HuH-7 (cell line): ENCODE measurements at regions not wholly inside any gene's neighbourhood (a gene's known extent, or its start where the extent isn't known, plus 50 kb on each side); places are given as distances from the start of the nearest gene placed in this dataset.

Source experiments
- DNase-seq: peaks from one replicate; pipeline ENCODE4 v3.0.0; 2011; ENCODE audit warnings: low spot score

DNA sequence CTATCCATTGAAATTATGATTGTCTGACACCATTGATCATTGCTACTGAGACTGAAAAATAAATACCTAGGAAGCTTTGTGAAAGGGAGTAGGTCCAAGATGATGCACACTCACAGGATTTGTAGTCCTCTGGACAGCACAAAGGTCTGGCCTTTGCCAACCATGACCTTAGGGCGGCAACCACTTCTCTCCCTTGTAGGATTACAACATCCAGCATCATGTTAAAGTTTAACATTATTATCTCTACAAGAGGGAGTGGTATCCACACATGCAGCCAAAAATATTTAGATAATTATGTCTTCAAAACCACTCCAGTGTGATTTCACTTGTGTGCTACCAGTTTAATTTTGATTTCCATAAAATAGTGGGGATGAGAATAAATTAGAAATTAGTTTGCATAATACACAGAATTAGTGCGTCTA, 51.1 kb upstream of the NHSL1 start:
- peak; percentile 52 for DNase-seq

DNA sequence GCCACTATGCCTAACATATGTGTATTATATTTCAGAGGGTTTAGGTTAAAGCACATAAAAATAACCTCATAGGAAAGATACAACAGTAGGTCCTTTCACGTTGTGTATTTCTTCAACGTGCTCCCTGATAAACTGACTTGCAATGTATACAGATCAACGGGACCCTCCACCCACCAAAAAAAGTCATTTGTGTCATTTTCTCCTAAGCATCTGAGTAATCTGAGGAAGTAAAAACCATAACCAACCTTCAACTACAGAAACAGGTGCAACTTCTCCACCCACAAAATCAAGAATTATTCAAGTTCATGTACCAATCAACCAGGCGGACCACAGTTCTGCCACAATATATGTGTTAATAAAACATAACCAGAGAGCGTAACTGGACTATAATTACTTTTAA, 54.9 kb upstream of the NHSL1 start:
- no peak for DNase-seq

DNA sequence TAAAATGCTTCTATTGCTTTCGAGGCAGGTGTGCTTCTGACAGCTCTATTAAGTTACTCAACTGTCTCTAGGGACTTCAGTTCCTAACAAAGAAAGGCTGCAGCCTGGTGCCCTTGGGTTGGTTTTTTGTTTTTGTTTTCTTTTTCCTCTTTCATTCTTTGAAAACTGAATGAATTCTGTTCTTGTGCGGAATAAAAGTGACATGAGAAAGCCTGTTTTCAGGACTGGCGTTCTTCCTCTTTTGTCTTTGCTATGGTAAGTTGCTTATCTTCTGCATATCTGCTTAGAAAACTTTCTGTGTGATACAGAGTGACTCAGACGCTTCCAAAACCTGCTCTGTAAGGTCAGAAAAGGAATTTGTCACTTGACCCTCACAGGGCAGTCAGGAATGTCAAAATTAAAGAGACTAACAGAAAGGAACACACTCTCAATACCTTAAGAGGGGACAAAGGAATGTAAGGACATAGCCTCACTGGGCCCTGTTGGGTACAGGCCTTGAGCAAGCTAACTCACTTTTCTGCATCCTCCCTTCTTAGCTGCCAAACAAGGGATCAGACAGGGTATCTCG, 56.2 kb upstream of the NHSL1 start:
- DNase-seq: no peak

DNA sequence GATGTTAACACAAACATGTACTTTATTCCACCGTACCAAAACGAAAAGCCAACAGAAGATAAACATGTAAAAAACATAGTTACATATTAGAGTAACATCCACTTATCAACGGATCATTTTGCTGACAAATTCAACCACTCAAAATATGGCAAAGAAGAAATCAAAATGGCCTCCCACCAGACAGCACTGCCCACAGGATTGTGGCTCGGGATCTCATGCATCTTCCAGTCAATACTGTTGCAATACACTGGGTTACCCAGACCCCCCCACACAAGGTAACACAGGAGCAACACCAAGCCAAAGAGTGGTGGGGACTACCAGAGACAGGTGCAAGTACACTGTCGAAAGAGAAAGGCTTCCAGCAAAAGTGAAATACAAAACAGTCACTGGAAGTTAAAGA, 57.9 kb upstream of the NHSL1 start:
- no peak for DNase-seq

DNA sequence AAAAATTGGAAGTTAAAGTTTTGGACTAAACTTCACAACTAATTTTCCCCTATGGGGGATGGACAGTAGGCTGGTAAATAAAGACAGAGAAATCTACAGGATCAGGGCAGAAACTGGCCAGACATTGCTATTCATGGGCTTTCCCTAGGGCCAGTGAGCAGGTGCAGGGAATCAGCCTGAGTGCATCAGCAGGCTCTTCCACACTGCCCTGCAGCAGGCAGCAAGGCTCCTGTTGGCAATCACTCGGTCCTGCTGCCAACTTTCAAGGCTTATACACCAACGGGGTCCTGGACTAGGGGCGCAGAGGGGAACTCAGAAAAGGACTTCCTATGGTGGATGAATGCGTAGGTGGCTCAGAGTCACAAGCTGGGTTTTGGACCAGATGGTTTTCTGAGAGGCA, 59.8 kb upstream of the NHSL1 start:
- DNase-seq: no peak

DNA sequence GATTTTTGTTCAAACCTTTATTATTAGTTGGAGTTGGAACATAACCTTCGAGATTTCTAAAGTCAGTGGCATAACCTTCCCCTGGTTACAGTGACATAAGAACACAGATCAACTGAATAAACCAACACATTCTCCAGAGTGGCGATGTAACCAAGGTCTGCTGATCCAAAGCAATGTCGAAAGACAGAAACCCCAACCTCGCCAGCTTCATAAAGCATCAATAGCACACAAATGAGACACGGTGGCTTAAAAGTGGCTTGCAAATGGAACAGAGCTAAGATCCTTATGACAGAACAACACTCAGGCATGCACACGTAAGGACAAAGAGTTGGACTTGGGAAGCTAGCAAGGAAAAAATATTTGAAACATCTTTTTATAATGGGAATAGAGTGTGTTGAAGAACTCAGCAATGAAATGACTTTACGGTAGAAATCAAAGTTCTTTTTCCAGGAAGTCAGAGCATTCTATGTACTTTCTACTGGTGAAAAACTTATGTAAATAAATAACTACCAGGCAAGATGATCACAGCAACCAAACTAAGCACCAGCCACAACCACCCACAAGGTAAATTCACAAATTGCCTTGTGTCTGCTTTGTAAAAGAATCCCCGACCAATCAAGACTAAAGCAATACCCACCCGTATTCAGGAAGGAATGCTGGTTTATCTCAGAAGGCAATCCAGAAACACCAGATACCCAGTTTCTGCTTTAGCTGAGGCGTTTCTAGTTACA, 61.0 kb upstream of the NHSL1 start:
- DNase-seq: peak; percentile 36

DNA sequence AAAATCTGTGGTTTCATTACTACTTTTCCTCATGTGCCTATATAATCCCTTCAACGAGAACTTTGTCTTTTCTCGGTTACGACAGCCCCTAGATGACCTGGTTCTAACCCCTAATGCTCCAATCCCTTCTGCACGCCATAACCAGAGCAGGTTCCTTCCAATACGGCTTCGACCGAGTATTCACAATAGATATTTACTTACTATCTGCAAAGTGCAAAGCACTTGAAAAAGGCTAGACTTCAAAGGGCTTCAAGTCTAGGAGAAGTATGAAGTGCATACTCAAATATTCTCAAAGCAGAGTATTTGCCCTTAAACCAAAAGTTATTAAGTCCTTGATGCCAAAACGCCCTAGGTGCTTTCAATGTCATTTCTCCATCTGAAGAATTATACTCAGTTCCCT, 63.4 kb upstream of the NHSL1 start:
- no peak for DNase-seq

DNA sequence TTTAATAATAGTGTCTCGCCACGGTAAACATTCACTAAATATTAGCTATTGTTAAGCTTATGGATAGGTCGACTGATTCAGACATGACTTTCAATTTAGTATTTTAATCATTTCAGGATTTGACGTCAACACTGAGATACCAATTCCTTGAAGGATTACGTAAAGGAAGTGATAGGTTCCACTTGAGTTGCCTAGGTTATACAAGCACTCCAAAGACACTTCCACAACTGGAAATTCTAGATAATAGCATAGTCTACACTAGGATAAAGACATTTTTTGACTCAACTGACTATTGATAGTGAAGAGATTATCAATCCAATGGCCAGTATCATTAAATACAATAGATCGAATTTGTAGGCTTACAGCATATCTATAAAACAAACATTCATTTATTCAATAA, 63.9 kb upstream of the NHSL1 start:
- DNase-seq: no peak

DNA sequence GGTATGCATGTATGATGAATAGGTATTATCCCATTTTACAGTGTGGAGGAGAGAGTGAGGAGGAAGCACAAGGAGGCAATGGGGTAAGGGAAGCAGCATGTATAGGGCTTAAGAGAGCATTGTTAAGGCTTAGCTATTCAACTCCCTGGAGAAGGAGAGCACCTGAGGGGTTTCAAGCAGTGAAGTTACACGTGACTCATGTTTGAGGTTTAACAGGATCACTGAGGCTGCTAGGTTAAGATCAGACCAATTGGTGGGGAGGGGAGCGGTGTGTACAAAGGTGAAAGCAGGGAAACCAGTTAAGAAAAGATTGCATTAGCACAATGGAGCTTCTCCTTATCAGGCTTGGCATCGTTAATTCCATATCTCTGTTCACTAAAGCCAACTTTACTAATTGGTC, 64.4 kb upstream of the NHSL1 start:
- DNase-seq: no peak

DNA sequence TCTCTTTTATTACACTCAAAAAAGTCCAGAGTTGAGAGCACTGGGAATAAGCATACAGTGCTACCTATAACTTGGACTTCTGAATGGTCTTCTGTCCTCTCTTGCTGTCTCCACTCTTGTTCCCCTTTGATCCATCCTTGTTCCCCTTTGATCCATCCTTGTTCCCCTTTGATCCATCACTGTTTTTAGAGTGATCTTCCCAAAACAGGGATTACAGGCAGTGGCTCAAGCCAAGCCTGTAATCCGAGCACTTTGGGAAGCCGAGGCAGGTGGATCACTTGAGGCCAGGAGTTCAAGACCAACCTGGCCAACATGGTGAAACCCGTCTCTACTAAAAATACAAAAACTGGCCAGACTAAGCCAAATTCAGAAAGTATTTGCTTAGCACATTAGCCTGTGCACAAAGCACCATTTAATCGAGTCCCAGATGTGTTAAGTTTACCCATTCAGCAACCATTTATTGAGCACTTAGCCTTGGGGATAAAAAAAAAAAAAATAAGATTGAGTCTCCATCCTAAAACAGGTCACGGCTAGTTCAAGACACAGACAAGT, 65.0 kb upstream of the NHSL1 start:
- DNase-seq: no peak

DNA sequence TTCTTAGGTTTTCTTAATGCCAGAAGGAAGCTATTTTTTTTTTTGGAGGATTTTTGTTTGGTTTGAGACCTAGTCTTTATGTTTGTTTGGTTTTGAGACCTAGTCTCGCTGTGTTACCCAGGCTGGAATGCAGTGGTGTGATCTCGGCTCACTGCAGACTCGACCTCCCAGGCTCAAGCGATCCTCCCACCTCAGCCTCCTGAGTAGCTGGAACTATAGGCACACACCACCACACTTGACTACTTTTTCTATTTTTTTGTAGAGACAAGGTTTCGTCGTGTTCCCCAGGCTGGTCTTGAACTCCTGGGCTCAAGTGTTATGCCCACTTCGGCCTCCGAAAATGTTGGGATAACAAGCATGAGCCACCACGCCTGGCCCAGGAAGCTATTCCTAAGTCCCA, 67.8 kb upstream of the NHSL1 start:
- no peak for DNase-seq

DNA sequence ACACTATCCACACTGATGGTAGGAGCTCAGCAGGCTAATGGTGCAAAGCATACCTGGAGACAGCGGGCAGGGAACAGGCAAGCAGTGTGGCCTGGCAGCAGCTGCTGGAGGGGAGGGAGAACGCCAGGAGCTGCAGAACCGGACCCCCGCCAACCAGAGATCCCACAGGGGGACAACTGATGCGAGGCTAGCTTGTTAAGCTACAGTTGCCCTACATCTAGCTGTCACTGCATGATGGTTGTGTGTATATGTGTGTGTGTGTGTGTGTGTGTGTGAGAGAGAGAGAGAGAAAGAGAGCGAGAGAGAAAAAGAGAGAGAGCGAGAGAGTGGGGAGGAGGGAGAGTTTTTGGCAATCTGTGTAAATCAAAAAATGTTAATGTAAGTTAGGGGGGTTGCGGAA, 69.7 kb upstream of the NHSL1 start:
- no peak for DNase-seq

DNA sequence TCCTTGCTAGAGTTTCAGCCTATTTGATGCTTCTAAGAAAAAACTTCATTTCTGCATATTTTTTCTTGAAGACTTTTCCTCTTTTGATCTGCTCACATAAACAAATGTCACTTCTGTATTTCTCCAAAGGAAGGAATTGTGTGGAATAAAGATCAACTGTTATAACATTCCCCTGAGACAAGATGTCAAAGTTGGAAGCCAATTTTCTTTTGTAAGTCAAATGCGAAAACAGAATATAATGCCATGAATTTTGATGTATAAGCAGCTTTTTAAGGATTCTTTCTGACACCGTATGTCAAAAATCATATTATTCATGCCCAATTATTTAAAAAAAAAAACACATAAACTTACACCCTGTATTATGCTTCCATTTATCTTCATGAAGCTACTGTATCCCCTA, 70.3 kb upstream of the NHSL1 start:
- DNase-seq: no peak

DNA sequence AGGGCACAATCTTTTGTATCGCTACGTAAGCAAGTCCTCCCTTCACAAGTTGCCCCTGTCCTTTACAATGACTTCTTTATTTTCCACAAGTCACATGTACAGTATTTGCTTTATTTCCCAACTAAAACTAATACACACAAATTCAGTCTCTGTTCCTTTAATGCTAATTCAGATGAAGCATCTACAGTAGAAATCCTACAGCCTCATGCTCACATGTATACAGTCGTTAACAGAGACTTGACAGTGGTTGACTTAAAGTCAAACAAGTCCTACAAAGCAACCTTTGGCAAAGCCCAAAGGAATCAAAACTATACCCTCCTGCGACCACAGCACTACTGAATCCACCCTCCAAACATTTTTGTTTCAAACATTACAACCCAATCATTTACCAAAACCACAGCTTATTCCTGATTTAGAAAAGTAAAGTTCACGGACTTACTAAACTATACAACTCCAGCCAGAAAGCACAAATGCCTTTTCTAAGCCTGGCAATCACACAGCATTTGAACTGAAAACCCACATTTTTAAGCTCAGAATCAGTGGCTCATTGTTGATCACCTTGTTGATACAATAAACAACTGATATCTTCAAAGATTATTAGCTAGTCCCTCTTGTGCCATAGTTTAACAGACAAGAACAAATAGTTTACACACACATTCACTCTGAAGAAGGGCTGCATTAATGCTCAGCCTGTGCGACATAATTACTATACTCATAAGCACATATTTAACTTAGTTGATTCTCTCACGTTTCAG, 70.9 kb upstream of the NHSL1 start:
- no peak for DNase-seq

DNA sequence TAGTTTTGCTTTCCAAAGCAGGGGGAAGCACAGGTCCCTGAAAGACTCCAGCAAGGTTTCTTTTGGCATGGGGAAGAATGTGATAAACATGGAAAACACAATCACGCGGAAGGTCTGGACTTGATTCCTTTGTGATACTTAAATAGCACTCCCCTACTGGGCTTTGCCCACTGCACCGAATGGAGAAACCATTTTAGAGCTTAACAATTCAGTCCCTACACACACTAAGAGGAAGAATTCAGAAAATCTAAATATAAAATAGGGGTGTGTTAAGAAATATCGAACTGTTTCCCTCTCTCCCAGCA, 71.4 kb upstream of the NHSL1 start:
- DNase-seq: no peak

DNA sequence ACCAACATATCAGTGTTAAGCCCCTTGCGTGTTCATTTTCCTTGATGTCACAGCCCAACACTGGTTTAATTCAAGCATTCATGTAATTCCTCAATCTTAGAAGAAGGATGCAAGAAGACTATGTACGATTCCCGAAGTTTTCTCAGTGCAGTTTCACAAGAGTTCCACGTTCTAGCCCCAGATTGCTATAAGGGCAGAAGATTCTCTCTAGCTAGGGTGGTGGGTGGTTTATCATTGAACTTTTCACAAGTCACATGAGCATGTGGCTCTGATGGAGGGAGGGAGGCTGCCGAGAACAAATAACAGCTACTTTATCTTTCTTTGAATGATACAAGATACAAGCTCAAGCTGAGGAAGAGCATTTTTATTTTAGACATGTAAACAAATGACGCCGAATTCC, 71.9 kb upstream of the NHSL1 start:
- DNase-seq: no peak

DNA sequence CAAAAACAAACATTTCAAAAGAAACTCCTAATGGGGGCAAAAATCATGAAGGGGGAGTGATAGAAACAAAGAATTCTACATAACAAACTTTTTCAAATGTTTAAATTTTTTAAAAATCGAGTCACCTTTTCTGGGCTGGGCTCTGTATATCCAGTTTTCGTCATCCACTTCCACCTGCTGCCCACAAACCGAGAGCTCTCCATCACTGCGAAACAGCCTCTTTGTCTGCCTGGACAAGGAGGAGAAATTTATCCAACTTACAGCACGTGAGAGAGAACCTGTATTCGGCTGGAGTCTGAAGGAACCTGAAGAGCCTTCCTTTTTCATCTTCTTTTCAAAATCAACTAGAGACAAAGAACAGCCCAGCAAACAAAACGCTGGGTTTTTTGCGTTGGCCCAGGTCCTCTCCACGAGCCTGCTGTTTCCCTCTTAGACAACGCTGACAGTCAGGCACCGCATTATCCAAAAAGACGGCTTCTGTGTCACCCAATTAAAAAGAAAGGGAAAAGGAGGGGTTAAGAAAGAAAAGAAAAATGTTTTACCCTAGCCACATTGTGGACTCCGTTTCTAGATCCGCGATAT, 72.4 kb upstream of the NHSL1 start:
- DNase-seq: no peak

DNA sequence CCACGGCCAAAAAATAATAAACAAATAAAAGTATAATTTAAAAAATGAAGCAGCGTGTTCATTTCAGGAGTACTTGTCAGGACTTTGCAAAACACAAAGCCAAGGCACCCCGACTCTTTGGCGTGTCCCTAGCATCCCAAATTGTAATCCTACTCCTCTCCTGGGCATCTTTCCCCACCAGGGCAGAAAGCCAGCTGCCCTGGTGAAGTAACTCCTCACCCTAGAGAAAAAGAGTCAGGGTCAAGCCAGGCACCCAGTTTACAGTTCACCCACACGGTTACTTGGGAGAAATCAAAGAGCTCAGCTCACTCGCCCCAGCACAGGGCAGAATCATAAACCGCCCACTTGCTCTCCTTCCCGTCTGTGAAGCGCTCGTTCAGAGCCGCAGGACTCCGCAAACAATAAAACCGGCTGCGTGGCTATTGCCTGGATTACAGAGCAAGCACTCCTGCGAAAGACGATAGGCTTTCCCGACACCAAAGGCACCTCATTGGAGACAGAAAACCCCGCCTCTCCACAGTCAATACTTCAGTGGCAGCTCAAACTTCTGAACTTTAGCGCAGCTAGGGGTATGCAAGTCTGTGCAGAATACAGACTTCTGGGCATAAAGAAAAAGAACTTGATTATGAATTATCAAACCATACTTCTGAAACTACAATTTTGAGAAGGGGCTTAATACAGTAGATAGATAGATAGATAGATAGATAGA, 73.0 kb upstream of the NHSL1 start:
- DNase-seq: peak; percentile 79

DNA sequence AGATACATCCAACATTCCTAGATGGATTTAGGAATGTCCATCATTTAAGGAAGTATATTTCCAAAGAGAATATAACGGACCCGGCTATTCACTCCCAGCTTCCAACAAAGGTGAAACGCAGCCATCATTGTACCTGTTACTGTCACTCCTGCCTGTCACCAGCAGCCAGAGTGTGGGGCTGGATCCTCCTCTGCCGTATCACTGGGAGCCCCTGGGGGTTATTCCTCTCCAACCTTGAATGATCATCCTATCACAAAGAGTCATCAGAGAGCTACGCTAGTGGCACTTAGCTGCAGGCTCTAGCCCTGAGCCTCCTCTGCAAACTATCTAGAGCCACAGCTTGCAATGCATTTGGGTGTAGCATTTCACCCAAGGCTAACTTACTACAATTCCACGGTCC, 73.6 kb upstream of the NHSL1 start:
- no peak for DNase-seq

DNA sequence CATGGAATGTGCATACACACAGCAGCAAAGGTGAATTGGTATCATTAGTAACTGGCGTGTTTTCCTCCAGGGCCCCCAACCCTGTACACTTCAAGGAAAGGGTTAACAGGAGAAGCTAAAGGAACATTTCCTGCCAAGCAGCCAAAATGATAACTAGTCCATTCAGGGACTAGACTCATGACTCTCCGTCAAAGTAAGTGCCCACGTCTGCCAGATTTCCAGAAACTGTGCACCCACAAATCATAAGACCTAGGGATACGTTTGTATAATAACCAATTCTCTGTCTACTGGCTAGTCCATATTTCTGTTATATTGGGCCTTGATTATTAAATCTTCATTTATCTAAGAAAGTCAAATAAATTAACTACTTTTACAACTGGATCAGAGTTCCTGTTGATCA, 76.0 kb upstream of the NHSL1 start:
- DNase-seq: no peak

DNA sequence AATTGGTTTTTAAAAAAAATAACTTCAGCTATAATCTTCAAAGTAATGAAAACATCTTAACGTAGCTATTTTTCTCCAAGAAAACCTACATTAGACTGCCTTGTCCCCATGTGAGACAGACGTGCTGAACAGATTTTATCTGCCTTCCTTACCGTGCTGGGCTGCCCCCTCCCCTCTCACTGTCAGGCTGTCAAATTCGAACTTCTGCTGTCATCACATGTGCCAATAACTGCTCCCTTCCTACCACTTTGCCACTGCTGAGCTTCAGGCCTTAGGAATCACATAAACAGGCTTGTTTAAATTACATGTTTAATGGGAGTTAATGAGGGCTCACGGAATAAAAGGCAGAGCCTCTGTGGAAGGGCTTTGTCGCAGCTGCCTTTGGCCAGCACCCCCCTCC, 77.0 kb upstream of the NHSL1 start:
- DNase-seq: no peak

DNA sequence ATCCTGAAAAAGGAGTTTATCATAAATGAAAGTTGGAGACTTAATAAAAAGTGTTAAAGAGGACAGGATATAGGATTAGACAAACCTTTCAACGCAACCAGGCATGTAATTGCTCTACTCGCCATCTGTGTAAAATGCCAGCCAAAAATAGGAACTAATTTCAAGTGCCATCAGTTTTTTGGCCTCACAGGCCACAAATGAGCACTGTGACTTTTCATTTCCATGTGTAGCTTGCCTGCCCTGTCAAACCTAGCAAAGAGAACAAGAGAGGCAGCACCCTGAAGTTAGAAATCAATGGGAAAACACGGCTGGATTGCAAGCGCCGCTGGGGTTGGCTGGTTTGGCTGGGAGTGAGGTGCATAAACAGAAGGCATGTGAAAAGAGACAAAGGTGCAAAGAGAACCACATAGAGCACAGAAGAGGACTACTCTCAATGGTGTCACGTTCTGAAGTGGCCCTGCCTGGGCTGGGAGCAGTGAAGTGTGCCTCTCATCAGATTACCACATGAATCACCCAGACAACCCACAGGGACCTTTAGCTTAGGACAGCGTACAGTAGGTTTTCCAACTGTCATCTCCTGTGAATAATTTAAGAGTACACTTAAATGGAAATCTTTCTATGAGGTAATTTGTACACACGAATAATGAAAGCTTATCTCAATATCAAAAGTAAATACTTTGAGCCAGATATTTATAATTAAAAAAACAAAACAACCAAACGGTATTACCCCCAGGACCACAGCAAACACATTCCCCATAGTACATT, 78.0 kb upstream of the NHSL1 start:
- no peak for DNase-seq
